Type B pancreatic cell (in vitro differentiated cells): ENCODE measurements at regions not wholly inside any gene's neighbourhood (a gene's known extent, or its start where the extent isn't known, plus 50 kb on each side); places are given as distances from the start of the nearest gene placed in this dataset.

Source experiments
- DNase-seq: peaks from one replicate; pipeline ENCODE4 v3.0.0; 2021; ENCODE audit warnings: mixed read lengths; ENCODE audit not compliant: unreplicated experiment; ENCODE audit errors: extremely low spot score
- H3K27ac Mint-ChIP-seq: 2 replicates; pipeline ENCODE4 v1.8.0; 2021; ENCODE audit warnings: mild to moderate bottlenecking, mixed read lengths
- H3K27me3 Mint-ChIP-seq: 2 replicates; pipeline ENCODE4 v1.8.0; 2021; ENCODE audit warnings: mixed read lengths
- H3K36me3 Mint-ChIP-seq: 2 replicates; pipeline ENCODE4 v1.8.0; 2021; ENCODE audit warnings: mixed read lengths
- H3K4me1 Mint-ChIP-seq: one replicate; pipeline ENCODE4 v1.8.0; 2021; ENCODE audit warnings: mixed read lengths; ENCODE audit not compliant: unreplicated experiment
- H3K4me3 Mint-ChIP-seq: 2 replicates; pipeline ENCODE4 v1.8.0; 2021; ENCODE audit warnings: mild to moderate bottlenecking, mixed read lengths
- H3K9me3 Mint-ChIP-seq: 2 replicates; pipeline ENCODE4 v1.8.0; 2021; ENCODE audit warnings: mixed read lengths
- CTCF ChIP-seq: fragments of 200-600 bp; sonication (generic); conservative IDR thresholded peaks from 2 replicates; pipeline ENCODE4 v1.5.0; 2021; ENCODE audit warnings: antibody characterized with exemption, mild to moderate bottlenecking

- no peaks in the 10 kb centered on the region for H3K4me1 Mint-ChIP-seq
- no peaks in the 10 kb centered on the region for H3K9me3 Mint-ChIP-seq
- no peak for TF ChIP-seq CTCF
- no peaks in the 10 kb centered on the region for H3K36me3 Mint-ChIP-seq
- no peak overlapping the region for H3K27ac Mint-ChIP-seq
- peaks cover 12% of the 10 kb centered on the region for H3K27me3 Mint-ChIP-seq
- DNase-seq: no peak
- H3K4me3 Mint-ChIP-seq: no peak overlapping the region
Measured at GRCh38 chr22:47738472-47739013, 976.1 kb downstream of the TBC1D22A start.

GRCh38 chr22:47736186-47737034 lies 974.0 kb downstream of the TBC1D22A start:
- Mint-ChIP-seq H3K4me1 (no peaks in the 10 kb centered on the region), H3K27me3 (peaks cover 12% of the 10 kb centered on the region), H3K27ac (no peak overlapping the region), H3K36me3 (no peaks in the 10 kb centered on the region), H3K9me3 (no peaks in the 10 kb centered on the region), H3K4me3 (no peak overlapping the region)
- no peak for DNase-seq
- no peak for TF ChIP-seq CTCF

GRCh38 chr22:47734511-47734910 lies 972.1 kb downstream of the TBC1D22A start:
- TF ChIP-seq CTCF: no peak
- H3K9me3 Mint-ChIP-seq: no peaks in the 10 kb centered on the region
- no peak overlapping the region for H3K27ac Mint-ChIP-seq
- no peak for DNase-seq
- no peaks in the 10 kb centered on the region for H3K36me3 Mint-ChIP-seq
- no peak overlapping the region for H3K4me3 Mint-ChIP-seq
- H3K27me3 Mint-ChIP-seq: peaks cover 8% of the 10 kb centered on the region
- no peaks in the 10 kb centered on the region for H3K4me1 Mint-ChIP-seq

- Mint-ChIP-seq H3K36me3 (no peaks in the 10 kb centered on the region), H3K27ac (no peak overlapping the region), H3K9me3 (no peaks in the 10 kb centered on the region), H3K4me3 (no peak overlapping the region), H3K27me3 (no peaks in the 10 kb centered on the region), H3K4me1 (no peaks in the 10 kb centered on the region)
- no peak for TF ChIP-seq CTCF
- DNase-seq: no peak
Measured at GRCh38 chr22:47727641-47728040, 965.2 kb downstream of the TBC1D22A start.

GRCh38 chr22:47724751-47725150 lies 962.3 kb downstream of the TBC1D22A start:
- H3K36me3 Mint-ChIP-seq: no peaks in the 10 kb centered on the region
- no peak overlapping the region for H3K27ac Mint-ChIP-seq
- no peak for TF ChIP-seq CTCF
- peaks cover 4% of the 10 kb centered on the region for H3K9me3 Mint-ChIP-seq
- no peak overlapping the region for H3K4me3 Mint-ChIP-seq
- no peaks in the 10 kb centered on the region for H3K4me1 Mint-ChIP-seq
- peaks cover 4% of the 10 kb centered on the region for H3K27me3 Mint-ChIP-seq
- no peak for DNase-seq
